Nucleus accumbens (tissue), 56 donors: ENCODE measurements at regions not wholly inside any gene's neighbourhood (a gene's known extent, or its start where the extent isn't known, plus 50 kb on each side); places are given as distances from the start of the nearest gene placed in this dataset.

Experiments used
- DNase-seq, 56 donors: peaks; one replicate each; lab custom pipeline; 2025; lab: John Stamatoyannopoulos, UW

DNA sequence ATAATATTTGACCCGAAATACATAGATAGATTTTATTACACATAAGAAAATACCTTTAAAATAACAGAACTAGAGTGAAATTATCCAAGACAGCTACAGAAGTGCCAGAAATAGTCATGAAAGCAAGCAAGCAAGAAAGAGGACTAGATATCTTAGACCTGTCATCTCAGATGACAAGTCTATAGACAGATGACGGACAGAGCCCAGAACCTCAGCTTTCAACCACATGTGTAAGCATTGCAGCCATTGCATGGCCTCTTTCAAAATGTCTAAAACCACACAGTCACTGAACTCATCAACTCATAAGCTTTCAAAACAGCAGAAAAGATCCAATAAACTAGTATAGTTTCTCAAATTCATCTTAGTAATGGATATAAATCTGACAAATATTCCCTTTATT is 59.8 kb upstream of the FHIT start:
- no peak for DNase-seq

DNA sequence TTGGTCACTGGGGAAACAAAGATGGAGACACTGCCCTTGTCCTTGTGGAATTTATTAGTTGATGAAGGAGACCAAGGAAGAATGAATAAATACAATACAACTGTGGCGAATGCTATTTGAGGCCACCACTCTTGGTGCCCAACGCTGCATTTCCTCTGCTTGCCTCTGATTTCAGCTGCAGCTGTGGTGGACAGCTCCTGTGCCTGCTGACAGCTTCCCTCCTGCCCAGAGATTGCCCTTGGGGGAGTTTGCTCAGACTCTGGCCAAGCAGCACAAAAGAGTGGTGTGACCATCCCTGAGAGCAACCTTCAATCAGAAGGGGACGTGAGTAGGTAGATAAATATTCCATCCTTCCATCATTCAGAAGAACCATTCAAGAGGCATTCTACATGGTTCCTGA is 64.6 kb upstream of the FHIT start:
- DNase-seq, result no peak

DNA sequence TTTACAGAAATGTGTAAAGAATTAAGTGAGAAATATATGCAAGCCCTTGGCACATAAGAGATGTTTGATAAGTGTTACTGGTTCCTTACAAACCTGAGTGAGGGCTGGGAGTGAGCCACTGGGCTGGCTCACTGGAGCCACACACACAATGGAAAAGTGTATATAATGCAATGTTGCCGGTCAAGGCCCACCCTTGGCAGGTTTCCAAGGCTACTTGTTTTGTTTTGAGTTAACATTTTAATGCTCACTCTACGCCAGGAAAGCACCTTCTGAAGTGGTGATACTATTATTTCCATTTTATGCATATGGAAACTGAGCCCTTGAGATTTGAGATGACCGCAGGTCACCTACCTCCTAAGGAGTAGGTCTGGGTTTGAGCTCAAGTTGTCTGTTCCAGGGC is 71.8 kb upstream of the FHIT start:
- no peak for DNase-seq

- DNase-seq, result no peak
Measured at GRCh38 chr3:61331929-61332552, 80.8 kb upstream of the FHIT start.

DNA sequence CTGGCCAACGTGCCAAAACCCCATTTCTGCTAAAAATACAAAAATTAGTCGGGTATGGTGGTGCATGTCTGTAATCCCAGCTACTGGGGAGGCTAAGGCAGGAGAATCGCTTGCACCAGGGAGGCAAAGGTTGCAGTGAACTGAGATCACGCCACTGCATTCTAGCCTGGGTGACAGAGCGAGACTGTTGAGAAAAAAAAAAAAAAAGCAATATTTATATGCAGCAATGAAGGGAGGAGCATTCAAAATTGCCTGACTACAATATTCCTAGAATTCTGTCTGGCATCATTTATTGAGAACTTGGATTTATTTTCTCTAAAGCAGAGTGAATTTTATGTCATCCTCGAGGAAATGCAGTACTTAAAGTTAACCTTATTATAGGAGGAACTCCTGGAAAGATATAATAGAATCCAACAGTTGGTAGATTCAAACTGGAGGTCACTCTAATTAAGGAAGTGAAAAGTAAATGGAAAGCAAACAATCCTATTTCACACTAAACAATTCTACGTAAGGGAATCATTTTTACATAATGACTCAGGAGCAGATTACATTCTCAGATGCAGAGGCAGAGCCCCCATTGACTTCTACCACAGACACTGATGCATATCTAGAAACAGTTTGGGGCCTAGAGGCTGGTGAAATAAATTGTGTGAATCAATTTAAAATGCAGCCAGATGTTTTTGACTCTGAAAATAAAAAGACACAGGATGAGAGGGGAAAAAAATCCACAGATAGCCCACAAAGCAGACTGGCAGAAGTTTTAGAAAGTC is 82.1 kb upstream of the FHIT start:
- DNase-seq, result no peak

GRCh38 chr3:61334783-61335182 is 83.5 kb upstream of the FHIT start:
- DNase-seq, result no peak

DNA sequence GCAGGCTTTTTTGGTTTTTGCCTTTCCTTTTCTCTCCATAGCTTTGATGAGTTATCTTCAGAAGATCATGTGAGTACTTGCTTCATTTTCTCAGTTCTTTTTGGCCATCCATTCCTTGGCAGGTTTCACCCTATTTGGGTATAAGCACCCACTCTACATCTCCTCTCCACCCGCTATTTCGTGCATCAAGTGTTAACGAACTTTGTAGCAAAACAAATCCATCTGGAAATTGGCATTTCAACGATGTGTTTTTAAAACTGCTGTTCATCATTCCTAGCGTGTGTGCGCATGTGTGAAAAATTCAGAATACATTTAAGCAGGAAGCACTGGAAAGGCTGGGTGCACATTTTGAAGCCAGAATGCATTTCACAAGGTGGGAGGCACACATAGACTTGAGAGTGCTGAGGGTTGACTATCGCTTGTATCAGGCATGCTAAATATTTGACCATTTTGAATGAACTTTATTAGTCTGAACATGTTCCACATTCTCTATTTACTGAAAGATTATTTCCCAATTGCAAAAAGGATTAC is 89.7 kb upstream of the FHIT start:
- peak in 6 of 56 donors; percentile 1 to 6 (median 2) for DNase-seq

- DNase-seq, result no peak
Measured at GRCh38 chr3:61343543-61343942, 92.3 kb upstream of the FHIT start.

GRCh38 chr3:61345020-61345419 is 93.8 kb upstream of the FHIT start:
- DNase-seq, result no peak

DNA sequence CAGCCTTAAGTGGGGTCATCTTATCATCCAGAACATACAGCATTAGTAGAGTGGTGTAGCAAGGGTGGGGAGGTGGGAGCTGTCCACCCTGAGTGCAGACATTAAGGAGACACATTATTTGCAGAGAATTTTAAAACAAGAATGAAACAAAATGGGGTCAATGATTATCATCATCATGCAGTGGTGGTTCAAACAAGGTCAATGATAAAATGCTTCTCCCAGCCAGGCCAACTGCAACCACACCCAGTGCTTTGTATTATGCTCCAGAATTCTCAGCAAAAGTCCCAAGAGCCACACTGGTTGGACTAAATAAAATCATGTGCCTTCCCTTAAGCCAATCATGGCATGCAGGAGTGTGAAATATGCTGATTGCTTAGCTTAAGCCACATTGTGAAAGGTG is 96.7 kb upstream of the FHIT start:
- no peak for DNase-seq

- DNase-seq, result peak in 1 of 56 donors; percentile 3
Measured at GRCh38 chr3:61349717-61350116, 98.5 kb upstream of the FHIT start.

DNA sequence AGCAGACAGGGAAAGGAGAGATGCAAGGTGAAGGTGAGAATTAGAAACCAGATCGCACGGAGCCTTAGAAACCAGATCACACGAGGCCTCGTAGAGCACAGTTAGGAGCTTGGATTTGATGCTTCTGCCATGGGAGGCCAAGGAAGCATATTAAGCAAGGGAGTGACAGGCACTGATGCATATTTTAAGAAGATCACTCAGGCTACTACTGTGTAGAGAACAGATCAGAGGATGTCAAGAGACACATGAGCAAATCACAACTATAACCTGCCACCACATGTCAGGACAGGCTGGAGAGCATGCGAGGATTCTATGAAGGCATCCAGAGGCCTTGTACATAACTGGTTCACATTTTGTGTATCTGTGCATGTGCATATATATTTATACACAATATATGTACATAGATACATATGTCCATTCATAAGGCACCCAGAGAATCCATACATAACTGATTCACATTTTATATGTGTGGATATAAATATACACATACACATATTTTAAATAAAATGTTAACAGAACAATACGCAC is 99.6 kb upstream of the FHIT start:
- no peak for DNase-seq

DNA sequence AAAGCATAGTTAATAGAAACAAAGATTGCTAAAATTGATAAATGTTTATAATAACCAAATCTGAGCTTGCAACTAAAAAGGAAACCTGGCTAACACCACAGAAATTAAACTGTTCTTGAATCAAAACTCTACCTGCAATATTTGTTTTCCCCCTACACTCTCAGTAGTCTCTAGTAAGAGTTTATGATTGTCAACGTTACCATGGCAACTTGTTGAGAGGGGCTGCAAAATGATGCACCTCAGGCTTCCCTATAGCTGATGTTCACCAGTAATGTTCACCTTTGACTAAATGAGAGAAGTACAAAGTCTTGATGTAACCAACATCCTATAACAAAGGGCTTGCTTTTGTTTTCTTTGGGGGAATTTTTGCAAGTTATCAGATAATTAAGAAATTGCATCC is 101.1 kb upstream of the FHIT start:
- no peak for DNase-seq

GRCh38 chr3:61353382-61353781 is 102.1 kb upstream of the FHIT start:
- peak in 29 of 56 donors; percentile 0 to 52 (median 15) for DNase-seq

- DNase-seq, result no peak
Measured at GRCh38 chr3:61354604-61355003, 103.4 kb upstream of the FHIT start.

- DNase-seq, result no peak
Measured at GRCh38 chr3:61356685-61357084, 105.4 kb upstream of the FHIT start.

DNA sequence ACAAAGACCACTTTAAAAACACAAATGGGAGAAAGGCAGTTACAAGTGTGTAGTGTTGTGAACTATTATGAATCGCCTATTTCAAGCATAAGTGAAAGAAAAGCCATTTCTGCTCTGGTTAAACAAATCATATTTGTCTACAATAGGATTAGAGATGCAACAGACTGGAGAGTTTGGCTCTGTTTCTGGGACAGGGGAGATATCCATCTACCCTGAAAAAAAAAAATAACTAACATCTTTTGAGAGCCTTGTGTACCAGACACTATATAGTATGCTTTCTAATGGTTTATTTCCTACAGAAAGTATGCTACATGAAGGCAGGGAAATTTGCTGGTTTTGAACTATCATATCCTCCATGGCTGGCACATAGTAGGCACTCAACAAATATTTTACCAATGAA is 106.7 kb upstream of the FHIT start:
- DNase-seq, result no peak

DNA sequence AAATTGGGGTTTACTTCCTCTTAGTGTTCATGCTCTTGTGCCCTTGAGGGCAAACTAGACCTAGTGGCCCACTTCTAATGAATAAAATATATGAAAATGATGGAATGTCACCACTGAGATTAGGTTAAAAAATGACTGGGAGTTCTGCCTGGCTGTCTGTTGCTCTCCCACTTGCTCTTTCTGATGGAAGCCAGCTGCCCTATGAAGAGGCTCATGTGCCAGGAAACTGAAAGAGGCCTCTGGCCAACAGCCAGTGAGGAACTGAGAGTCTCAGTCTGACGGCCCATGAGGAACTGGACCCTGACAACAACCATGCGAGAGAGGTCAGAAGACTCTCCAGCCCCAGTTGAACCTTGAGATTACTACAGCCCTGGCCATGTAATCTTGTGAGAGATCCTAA is 107.1 kb upstream of the FHIT start:
- DNase-seq, result peak in 53 of 56 donors; percentile 6 to 88 (median 62)

- DNase-seq, result no peak
Measured at GRCh38 chr3:61360297-61360965, 109.2 kb upstream of the FHIT start.

GRCh38 chr3:61369678-61370077 is 118.4 kb upstream of the FHIT start:
- DNase-seq, result no peak

- DNase-seq, result no peak
Measured at GRCh38 chr3:61371123-61371522, 119.9 kb upstream of the FHIT start.
